Endothelial cell (in vitro differentiated cells): ENCODE measurements at regions not wholly inside any gene's neighbourhood (a gene's known extent, or its start where the extent isn't known, plus 50 kb on each side); places are given as distances from the start of the nearest gene placed in this dataset.

ENCODE experiments used
- DNase-seq: peaks from one replicate; pipeline ENCODE4 v3.0.0; 2021; ENCODE audit warnings: low spot score
- H3K27ac Mint-ChIP-seq: one replicate; pipeline ENCODE4 v1.8.0; 2021; ENCODE audit warnings: mixed read lengths, inconsistent platforms; ENCODE audit not compliant: unreplicated experiment
- H3K27me3 Mint-ChIP-seq: one replicate; pipeline ENCODE4 v1.8.0; 2021; ENCODE audit warnings: mild to moderate bottlenecking, moderate library complexity, mixed read lengths, inconsistent platforms; ENCODE audit not compliant: unreplicated experiment
- H3K36me3 Mint-ChIP-seq: one replicate; pipeline ENCODE4 v1.8.0; 2021; ENCODE audit warnings: mild to moderate bottlenecking, low read depth, mixed read lengths, inconsistent platforms; ENCODE audit not compliant: unreplicated experiment
- H3K4me1 Mint-ChIP-seq: one replicate; pipeline ENCODE4 v1.8.0; 2021; ENCODE audit warnings: mild to moderate bottlenecking, mixed read lengths, inconsistent platforms; ENCODE audit not compliant: unreplicated experiment
- H3K4me3 Mint-ChIP-seq: one replicate; pipeline ENCODE4 v1.8.0; 2021; ENCODE audit warnings: mild to moderate bottlenecking, mixed read lengths, inconsistent platforms; ENCODE audit not compliant: unreplicated experiment
- H3K9me3 Mint-ChIP-seq: one replicate; pipeline ENCODE4 v1.8.0; 2021; ENCODE audit warnings: mixed read lengths, inconsistent platforms; ENCODE audit not compliant: unreplicated experiment
- CTCF ChIP-seq: fragments of 200-600 bp; sonication (generic); IDR thresholded peaks from one replicate; pipeline ENCODE4 v1.5.0; 2021; ENCODE audit warnings: antibody characterized with exemption; ENCODE audit not compliant: unreplicated experiment

GRCh38 chr5:108432024-108432423, 50.1 kb upstream of the FBXL17 start:
- no peaks in the 10 kb centered on the region for H3K4me1 Mint-ChIP-seq
- no peaks in the 10 kb centered on the region for H3K36me3 Mint-ChIP-seq
- no peak overlapping the region for H3K4me3 Mint-ChIP-seq
- H3K27me3 Mint-ChIP-seq: no peaks in the 10 kb centered on the region
- no peaks in the 10 kb centered on the region for H3K9me3 Mint-ChIP-seq
- no peak for DNase-seq
- TF ChIP-seq CTCF: no peak
- H3K27ac Mint-ChIP-seq: no peak overlapping the region
